Right ventricle myocardium superior (tissue), 1 donor: ENCODE measurements at regions not wholly inside any gene's neighbourhood (a gene's known extent, or its start where the extent isn't known, plus 50 kb on each side); places are given as distances from the start of the nearest gene placed in this dataset.
A peak's percentile ranks its signal among the peaks of the same experiment; 100 is the strongest.
"Not testable (repeated sequence)": the region's sequence is repeated elsewhere in the genome, so short reads cannot be mapped to it uniquely, and the experiment has no call there.

Source experiments
- ATAC-seq: fragments of 200-7000 bp; cut with Tn5 transposase; one replicate; pipeline ENCODE4 v1.9.1; 2020; ENCODE audit warnings: mild to moderate bottlenecking; ENCODE audit not compliant: poor library complexity
- DNase-seq: peaks from one replicate; pipeline ENCODE4 v3.0.0-alpha.2; 2020
- intact Hi-C: fragments of 100-400 bp; cut with DNase I; formaldehyde crosslinking; loops from one replicate; pipeline ENCODE4 v1.11.2; 2022
- donor health status: DM: no; HTN: yes; CAD: no; lungs with severe emphysema.

- DNase-seq, intact Hi-C loops, ATAC-seq: not testable (repeated sequence)
These were observed 126.4 kb downstream of the RBM46 start for GRCh38 chr4:154907345-154908045.

DNA sequence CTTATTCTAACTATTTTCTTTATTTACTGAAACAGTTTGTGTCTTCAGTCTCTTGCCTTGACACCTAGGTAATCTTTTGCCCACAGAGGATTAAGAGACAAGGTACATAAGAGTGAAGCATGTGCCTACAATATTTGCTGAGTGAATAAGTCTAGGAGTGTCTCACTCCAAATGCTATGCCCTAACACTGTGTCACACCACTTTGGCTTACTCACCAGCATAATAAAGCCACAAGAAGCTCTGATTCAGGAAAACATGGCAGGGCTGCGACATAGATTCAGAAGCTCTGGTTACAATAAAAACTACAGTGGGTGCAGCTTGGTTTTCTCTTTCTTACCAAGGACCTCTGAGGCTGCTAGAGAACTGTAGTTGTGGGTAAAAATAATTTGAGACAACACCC lies 127.1 kb downstream of the RBM46 start:
- DNase-seq (no peak), ATAC-seq (no peak)
- intact Hi-C loops = no loop called here

DNA sequence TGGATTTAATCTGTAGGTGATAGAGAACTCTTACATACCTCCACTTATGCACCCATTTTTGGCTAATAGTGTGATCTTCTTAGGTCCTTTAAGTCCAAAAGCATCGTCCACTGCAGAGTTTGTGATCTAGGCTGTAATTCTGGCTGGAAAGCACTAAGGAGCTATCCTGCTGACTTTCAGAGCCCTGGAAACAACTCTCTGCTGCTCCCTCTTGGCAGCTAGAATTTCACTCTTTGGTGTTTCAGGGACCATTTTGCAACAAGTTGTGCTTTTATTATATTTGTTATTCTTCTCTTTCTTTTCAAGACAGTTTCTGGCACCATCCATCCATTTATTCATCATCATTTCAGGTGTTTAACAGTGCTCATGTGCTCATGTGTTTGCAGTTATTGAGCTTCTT lies 130.0 kb downstream of the RBM46 start:
- intact Hi-C loops = no loop called here
- DNase-seq = no peak
- ATAC-seq = no peak

DNA sequence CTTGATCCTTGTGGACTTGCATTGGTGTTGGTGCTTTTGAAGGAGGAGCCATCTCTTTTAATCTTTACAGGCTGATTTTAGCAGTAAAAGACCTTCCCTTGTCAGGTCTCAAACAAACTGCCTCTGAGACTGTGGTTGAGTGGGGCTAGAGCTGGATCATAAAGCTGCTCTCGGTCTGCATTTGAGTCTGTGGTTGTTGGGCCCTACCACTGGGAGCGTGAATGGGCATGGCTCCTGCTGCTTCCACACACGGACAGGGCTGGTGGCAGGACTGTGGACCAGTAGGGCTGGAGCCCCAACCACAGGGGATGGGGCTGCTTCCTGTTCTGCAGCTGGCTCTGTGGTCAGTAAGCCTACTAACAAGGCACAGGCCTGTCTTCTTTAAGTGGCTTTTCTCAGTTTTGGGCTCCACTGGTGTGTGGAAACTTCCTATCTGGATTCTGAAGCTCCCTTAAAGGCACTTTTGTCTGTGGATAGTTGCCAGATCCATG lies 130.6 kb downstream of the RBM46 start:
- ATAC-seq = no peak
- DNase-seq = no peak
- intact Hi-C loops = no loop called here

DNA sequence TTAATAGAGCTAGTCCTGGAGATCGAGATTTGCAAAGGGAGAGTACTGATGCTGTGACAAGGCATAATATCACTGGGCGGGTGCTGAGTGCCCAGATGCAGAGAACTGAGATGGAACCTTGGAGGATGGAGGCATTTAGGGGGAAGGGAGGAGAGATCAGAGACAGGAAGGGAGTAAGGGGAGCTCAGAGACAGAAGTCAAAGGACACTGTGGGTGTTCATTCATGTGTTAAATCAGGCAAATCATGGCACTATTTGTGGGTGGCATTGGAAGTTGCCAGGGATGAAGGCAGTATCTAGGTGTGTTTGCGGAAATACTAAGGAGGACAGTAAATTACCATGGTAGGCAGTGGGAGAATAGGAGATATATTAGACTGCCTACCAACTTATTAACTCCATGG lies 135.0 kb downstream of the RBM46 start:
- DNase-seq = no peak
- intact Hi-C loops = no loop called here
- ATAC-seq = no peak

- ATAC-seq (no peak), DNase-seq (no peak)
- intact Hi-C loops = loop anchor here (10.0 kb wide), 1 partner anchor 122 kb away; no protein-coding TSS in a partner anchor
These were observed 146.1 kb downstream of the RBM46 start for GRCh38 chr4:154927126-154927680.

DNA sequence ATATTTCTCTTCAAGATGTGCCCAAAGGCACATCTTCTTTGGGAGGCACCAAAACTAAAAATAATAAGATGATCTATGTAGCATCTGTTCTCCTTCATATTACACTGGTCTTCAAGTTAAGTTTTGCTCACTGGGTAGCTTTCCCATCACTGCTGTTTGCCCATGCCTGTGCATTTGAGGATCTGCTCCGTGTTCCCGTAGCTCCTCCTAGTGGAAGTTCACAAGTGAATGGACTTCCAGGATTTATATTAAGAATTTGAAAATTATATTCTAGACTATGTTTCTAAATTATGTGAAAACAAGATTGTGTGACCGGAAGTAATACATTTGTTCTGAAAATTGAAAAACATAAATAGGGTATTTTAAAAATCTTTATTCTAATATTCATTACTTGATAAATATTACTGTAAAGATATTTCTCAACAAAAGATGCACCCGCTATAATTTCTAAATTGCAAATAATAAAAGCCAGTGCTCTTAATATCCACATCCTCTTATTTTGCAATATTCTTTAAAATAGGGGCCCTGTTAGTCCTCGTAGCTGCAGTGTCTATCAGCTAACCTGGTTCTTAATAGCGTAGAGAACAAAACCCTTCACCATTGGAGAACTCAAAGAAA lies 147.7 kb downstream of the RBM46 start:
- ATAC-seq (no peak), DNase-seq (no peak)
- intact Hi-C loops = loop anchor here (10.0 kb wide), 1 partner anchor 124 kb away; no protein-coding TSS in a partner anchor

GRCh38 chr4:154936873-154937272 lies 155.8 kb downstream of the RBM46 start:
- ATAC-seq (no peak), DNase-seq (no peak)
- intact Hi-C loops = no loop called here

DNA sequence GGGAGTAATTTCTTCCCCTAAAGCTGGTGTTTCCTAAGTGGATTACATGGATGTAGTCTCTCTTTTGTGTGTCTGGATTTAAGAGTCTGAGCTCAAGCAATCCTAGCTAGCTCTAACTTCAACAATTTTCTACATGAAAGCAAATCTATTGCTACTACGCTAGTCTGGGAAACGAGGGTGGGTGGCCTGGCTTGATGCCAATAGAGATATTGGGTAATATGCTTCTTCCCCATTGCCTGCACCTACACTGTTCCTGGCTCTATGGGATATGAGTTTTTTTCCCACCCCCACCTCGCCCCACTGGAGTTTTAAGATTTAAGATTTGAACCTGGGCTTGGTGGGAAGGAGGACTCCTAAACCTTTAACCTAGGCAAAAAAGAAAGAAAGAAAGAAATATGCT lies 158.8 kb downstream of the RBM46 start:
- intact Hi-C loops = no loop called here
- DNase-seq = no peak
- ATAC-seq = no peak

- DNase-seq = no peak
- intact Hi-C loops = no loop called here
- ATAC-seq = no peak
These were observed 161.1 kb downstream of the RBM46 start for GRCh38 chr4:154942176-154942575.

- intact Hi-C loops = no loop called here
- no peak for DNase-seq
These were observed 163.9 kb downstream of the RBM46 start for GRCh38 chr4:154944996-154945395.

GRCh38 chr4:154946113-154946512 lies 165.0 kb downstream of the RBM46 start:
- ATAC-seq (no peak), DNase-seq (no peak)
- intact Hi-C loops = no loop called here

More at GRCh38 chr4:154944996-154945395, 163.9 kb downstream of the RBM46 start:
- ATAC-seq = no peak

GRCh38 chr4:154953691-154954090 lies 172.6 kb downstream of the RBM46 start:
- DNase-seq = no peak
- intact Hi-C loops = no loop called here
- no peak for ATAC-seq

DNA sequence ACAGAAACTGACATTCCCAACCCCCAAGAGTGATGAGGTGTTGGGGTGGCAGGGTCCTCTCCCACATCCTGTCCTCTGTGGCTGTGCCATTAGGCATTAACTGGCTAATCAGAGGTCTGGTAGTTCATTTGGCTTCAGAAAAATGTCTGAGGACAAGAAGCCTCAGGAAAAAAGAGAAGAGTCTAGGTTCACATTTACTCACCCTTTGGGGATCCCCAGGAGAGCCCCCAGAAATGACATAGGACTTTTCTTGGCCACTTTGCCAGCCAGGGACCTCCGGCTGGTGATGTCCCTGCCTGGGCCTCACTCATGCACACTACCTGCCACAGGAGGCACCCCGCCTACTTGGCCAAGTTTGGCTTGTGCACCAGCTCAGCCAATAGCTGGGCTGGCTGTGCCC lies 173.0 kb downstream of the RBM46 start:
- intact Hi-C loops = no loop called here
- no peak for DNase-seq
- ATAC-seq = no peak

- ATAC-seq (no peak), DNase-seq (no peak)
- intact Hi-C loops = no loop called here
These were observed 177.0 kb downstream of the RBM46 start for GRCh38 chr4:154958121-154958520.

- ATAC-seq = peak; percentile 90
- peak; percentile 85 for DNase-seq
- intact Hi-C loops = no loop called here
These were observed 177.7 kb downstream of the RBM46 start for GRCh38 chr4:154958621-154959358.

- intact Hi-C loops = no loop called here
- ATAC-seq (no peak), DNase-seq (no peak)
These were observed 178.7 kb downstream of the RBM46 start for GRCh38 chr4:154959756-154960155.

GRCh38 chr4:154960476-154960875 lies 179.4 kb downstream of the RBM46 start:
- no peak for ATAC-seq
- intact Hi-C loops = no loop called here

GRCh38 chr4:154961263-154961662 lies 180.2 kb downstream of the RBM46 start:
- ATAC-seq (peak; percentile 86), DNase-seq (no peak)
- intact Hi-C loops = no loop called here

More at GRCh38 chr4:154960476-154960875, 179.4 kb downstream of the RBM46 start:
- no peak for DNase-seq
